WTC11 (cell line): ENCODE measurements at regions not wholly inside any gene's neighbourhood (a gene's known extent, or its start where the extent isn't known, plus 50 kb on each side); places are given as distances from the start of the nearest gene placed in this dataset.

Source experiments
- ATAC-seq: fragments of 200-7000 bp; cut with Tn5 transposase; 2 replicates; pipeline ENCODE4 v1.10.0; 2021; ENCODE audit warnings: mild to moderate bottlenecking, moderate library complexity
- CTCF ChIA-PET: fragments of 300-600 bp; sonication (Branson Sonifier 250); formaldehyde crosslinking; loops from one replicate; lab custom pipeline; 2021; ENCODE audit warnings: antibody characterized with exemption; lab: Charles Lee
- POLR2A ChIA-PET: fragments of 350-600 bp; sonication (Branson Sonifier 250); formaldehyde crosslinking; loops from one replicate; lab custom pipeline; 2021; ENCODE audit warnings: antibody characterized with exemption; lab: Charles Lee
- DNase-seq: peaks from one replicate; pipeline ENCODE4 v3.0.0; 2021; ENCODE audit warnings: low spot score
- H3K27ac Mint-ChIP-seq: 2 replicates; pipeline ENCODE4 v1.8.0; 2021; ENCODE audit warnings: mixed read lengths
- H3K27me3 Mint-ChIP-seq: 2 replicates; pipeline ENCODE4 v1.8.0; 2021; ENCODE audit warnings: low read depth, mild to moderate bottlenecking, moderate library complexity, mixed read lengths
- H3K36me3 Mint-ChIP-seq: 2 replicates; pipeline ENCODE4 v1.8.0; 2021; ENCODE audit warnings: mixed read lengths
- H3K4me1 Mint-ChIP-seq: 2 replicates; pipeline ENCODE4 v1.8.0; 2022; ENCODE audit warnings: mixed read lengths
- H3K4me3 Mint-ChIP-seq: 2 replicates; pipeline ENCODE4 v1.8.0; 2021; ENCODE audit warnings: mild to moderate bottlenecking, moderate library complexity, mixed read lengths
- H3K9me3 Mint-ChIP-seq: 2 replicates; pipeline ENCODE4 v1.8.0; 2021; ENCODE audit warnings: mixed read lengths
- ATF1 ChIP-seq: sonication (generic); formaldehyde crosslinking; IDR thresholded peaks from 2 replicates; pipeline ENCODE4 v1.8.1; 2023; ENCODE audit warnings: mild to moderate bottlenecking, moderate library complexity, missing genetic modification reagents
- ELF4 ChIP-seq: sonication (generic); formaldehyde crosslinking; IDR thresholded peaks from 2 replicates; pipeline ENCODE4 v1.8.1; 2022; ENCODE audit warnings: low read depth, mild to moderate bottlenecking, moderate library complexity, missing genetic modification reagents
- ESRRA ChIP-seq: sonication (generic); formaldehyde crosslinking; IDR thresholded peaks from 2 replicates; pipeline ENCODE4 v1.8.1; 2022; ENCODE audit warnings: mild to moderate bottlenecking, missing genetic modification reagents, borderline replicate concordance
- GABPB1 ChIP-seq: sonication (generic); formaldehyde crosslinking; IDR thresholded peaks from 2 replicates; pipeline ENCODE4 v1.8.1; 2023; ENCODE audit warnings: mild to moderate bottlenecking, missing genetic modification reagents
- HMGA2 ChIP-seq: fragments of 250-450 bp; sonication (Bioruptor Pico); IDR thresholded peaks from 2 replicates; pipeline ENCODE4 v1.4.0; 2021; ENCODE audit warnings: mild to moderate bottlenecking, moderate library complexity
- JAZF1 ChIP-seq: fragments of 250-450 bp; sonication (Bioruptor Pico); IDR thresholded peaks from 2 replicates; pipeline ENCODE4 v1.9.0; 2021; ENCODE audit warnings: moderate library complexity, mild to moderate bottlenecking, inconsistent platforms
- JUN ChIP-seq: sonication (generic); formaldehyde crosslinking; IDR thresholded peaks from 2 replicates; pipeline ENCODE4 v1.8.0; 2023; ENCODE audit warnings: mild to moderate bottlenecking, missing genetic modification reagents
- MYBL2 ChIP-seq: sonication (generic); formaldehyde crosslinking; IDR thresholded peaks from 2 replicates; pipeline ENCODE4 v1.8.1; 2023; ENCODE audit warnings: mild to moderate bottlenecking, moderate library complexity, missing genetic modification reagents
- NR1H2 ChIP-seq: sonication (generic); formaldehyde crosslinking; IDR thresholded peaks from 2 replicates; pipeline ENCODE4 v1.9.0; 2021; ENCODE audit warnings: mild to moderate bottlenecking, moderate library complexity, missing genetic modification reagents
- NR2C2 ChIP-seq: sonication (generic); formaldehyde crosslinking; IDR thresholded peaks from 2 replicates; pipeline ENCODE4 v1.8.0; 2022; ENCODE audit warnings: mild to moderate bottlenecking, missing genetic modification reagents
- RELA ChIP-seq: sonication (generic); formaldehyde crosslinking; IDR thresholded peaks from 2 replicates; pipeline ENCODE4 v1.8.1; 2022; ENCODE audit warnings: missing genetic modification reagents, mild to moderate bottlenecking, borderline replicate concordance
- TEAD1 ChIP-seq: sonication (generic); formaldehyde crosslinking; IDR thresholded peaks from 2 replicates; pipeline ENCODE4 v1.8.0; 2022; ENCODE audit warnings: mild to moderate bottlenecking, missing genetic modification reagents
- ZNF219 ChIP-seq: sonication (generic); formaldehyde crosslinking; IDR thresholded peaks from 2 replicates; pipeline ENCODE4 v1.8.0; 2023; ENCODE audit warnings: missing genetic modification reagents, mild to moderate bottlenecking, borderline replicate concordance
- ZNF263 ChIP-seq: sonication (generic); formaldehyde crosslinking; IDR thresholded peaks from 2 replicates; pipeline ENCODE4 v1.8.1; 2022; ENCODE audit warnings: low read depth, mild to moderate bottlenecking, moderate library complexity, missing genetic modification reagents
- ZNF396 ChIP-seq: fragments of 250-450 bp; sonication (Bioruptor Pico); IDR thresholded peaks from 2 replicates; pipeline ENCODE4 v1.8.0; 2021; ENCODE audit warnings: mild to moderate bottlenecking, moderate library complexity, borderline replicate concordance
- ZNF671 ChIP-seq: fragments of 250-450 bp; sonication (Bioruptor Pico); IDR thresholded peaks from 2 replicates; pipeline ENCODE4 v1.8.0; 2021; ENCODE audit warnings: mild to moderate bottlenecking
- TF ChIP-seq, protein P1 (sequence below): sonication (generic); formaldehyde crosslinking; IDR thresholded peaks from 2 replicates; pipeline ENCODE4 v1.8.1; 2023; ENCODE audit warnings: mild to moderate bottlenecking, missing genetic modification reagents
- TF ChIP-seq, protein P2 (sequence below): sonication (generic); formaldehyde crosslinking; IDR thresholded peaks from 2 replicates; pipeline ENCODE4 v1.8.1; 2022; ENCODE audit warnings: mild to moderate bottlenecking, missing genetic modification reagents, moderate library complexity, borderline replicate concordance
- TF ChIP-seq, protein P3 (sequence below): sonication (generic); formaldehyde crosslinking; IDR thresholded peaks from 2 replicates; pipeline ENCODE4 v1.8.1; 2022; ENCODE audit warnings: mild to moderate bottlenecking, moderate library complexity, missing genetic modification reagents
- TF ChIP-seq, protein P4 (sequence below): fragments of 250-450 bp; sonication (Bioruptor Pico); IDR thresholded peaks from 2 replicates; pipeline ENCODE4 v1.9.0; 2021; ENCODE audit warnings: mild to moderate bottlenecking
- TF ChIP-seq, protein P5 (sequence below): sonication (generic); formaldehyde crosslinking; conservative IDR thresholded peaks from 2 replicates; pipeline ENCODE4 v1.8.1; 2022; ENCODE audit warnings: mild to moderate bottlenecking, missing genetic modification reagents
- TF ChIP-seq, protein P6 (sequence below): sonication (generic); formaldehyde crosslinking; IDR thresholded peaks from 2 replicates; pipeline ENCODE4 v1.8.1; 2023; ENCODE audit warnings: mild to moderate bottlenecking, missing genetic modification reagents
- TF ChIP-seq, protein P7 (sequence below): sonication (generic); formaldehyde crosslinking; IDR thresholded peaks from 2 replicates; pipeline ENCODE4 v1.8.0; 2023; ENCODE audit warnings: missing genetic modification reagents
- TF ChIP-seq, protein P8 (sequence below): fragments of 250-450 bp; sonication (Bioruptor Pico); IDR thresholded peaks from 2 replicates; pipeline ENCODE4 v1.8.0; 2021; ENCODE audit warnings: mild to moderate bottlenecking

DNA sequence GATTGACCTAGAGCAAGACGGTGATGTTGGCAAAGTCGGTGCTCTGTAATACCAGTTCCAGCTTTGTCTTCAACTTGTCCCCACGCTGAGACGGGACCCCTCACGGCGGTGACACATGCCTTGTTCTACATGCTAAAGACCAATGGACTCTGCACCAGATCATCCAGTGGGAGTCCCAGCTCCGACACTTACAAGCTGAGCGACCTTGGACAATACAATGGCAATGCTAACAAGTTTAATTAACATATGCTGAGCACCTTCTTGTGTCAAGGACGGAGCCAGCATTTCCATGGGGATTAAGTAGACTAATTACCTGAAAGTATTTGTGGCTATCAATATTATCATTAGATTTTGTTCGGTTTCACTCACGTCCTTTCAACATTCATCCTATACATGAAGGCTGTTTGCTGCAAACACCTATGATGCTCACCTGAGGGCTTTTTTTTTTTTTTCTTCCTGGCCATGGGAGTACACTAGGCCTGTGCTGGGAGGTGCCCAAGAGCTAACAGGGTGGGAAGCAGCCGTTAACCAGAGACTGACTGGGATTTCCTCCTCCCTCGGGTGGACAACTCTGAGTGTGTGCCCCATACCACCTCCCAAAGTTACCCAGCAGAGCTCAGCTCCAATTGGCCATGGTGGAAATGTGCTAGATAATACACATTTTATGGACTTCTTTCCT lies 308.6 kb upstream of the ZFHX3 start:
- Mint-ChIP-seq H3K36me3 (no peaks in the 10 kb centered on the region), H3K4me3 (no peak overlapping the region), H3K4me1 (peaks cover 41% of the 10 kb centered on the region), H3K27me3 (peaks cover 13% of the 10 kb centered on the region), H3K9me3 (no peaks in the 10 kb centered on the region), H3K27ac (no peak overlapping the region)
- no peak for DNase-seq
- ChIA-PET POLR2A (interaction anchor here (0.6 kb wide), 1 partner anchor 144 kb away, joined by 3 read pairs; no protein-coding TSS in a partner anchor), CTCF (interaction anchor here (0.6 kb wide), 1 partner anchor 17 kb away, joined by 3 read pairs; no protein-coding TSS in a partner anchor)
- peak; percentile 79 for ATAC-seq
- TF ChIP-seq ZNF219 (CRISPR knock-in tag) (no peak), JUN (CRISPR knock-in tag) (no peak), ZNF263 (CRISPR knock-in tag) (no peak), TEAD1 (CRISPR knock-in tag) (no peak), ATF1 (no peak), ZNF396 (CRISPR knock-in tag) (no peak), JAZF1 (CRISPR knock-in tag) (no peak), HMGA2 (CRISPR knock-in tag) (no peak), NR2C2 (CRISPR knock-in tag) (no peak)
- TF ChIP-seq, protein P1, sequence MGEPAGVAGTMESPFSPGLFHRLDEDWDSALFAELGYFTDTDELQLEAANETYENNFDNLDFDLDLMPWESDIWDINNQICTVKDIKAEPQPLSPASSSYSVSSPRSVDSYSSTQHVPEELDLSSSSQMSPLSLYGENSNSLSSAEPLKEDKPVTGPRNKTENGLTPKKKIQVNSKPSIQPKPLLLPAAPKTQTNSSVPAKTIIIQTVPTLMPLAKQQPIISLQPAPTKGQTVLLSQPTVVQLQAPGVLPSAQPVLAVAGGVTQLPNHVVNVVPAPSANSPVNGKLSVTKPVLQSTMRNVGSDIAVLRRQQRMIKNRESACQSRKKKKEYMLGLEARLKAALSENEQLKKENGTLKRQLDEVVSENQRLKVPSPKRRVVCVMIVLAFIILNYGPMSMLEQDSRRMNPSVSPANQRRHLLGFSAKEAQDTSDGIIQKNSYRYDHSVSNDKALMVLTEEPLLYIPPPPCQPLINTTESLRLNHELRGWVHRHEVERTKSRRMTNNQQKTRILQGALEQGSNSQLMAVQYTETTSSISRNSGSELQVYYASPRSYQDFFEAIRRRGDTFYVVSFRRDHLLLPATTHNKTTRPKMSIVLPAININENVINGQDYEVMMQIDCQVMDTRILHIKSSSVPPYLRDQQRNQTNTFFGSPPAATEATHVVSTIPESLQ (CRISPR knock-in tag) = no peak
- TF ChIP-seq, protein P2, sequence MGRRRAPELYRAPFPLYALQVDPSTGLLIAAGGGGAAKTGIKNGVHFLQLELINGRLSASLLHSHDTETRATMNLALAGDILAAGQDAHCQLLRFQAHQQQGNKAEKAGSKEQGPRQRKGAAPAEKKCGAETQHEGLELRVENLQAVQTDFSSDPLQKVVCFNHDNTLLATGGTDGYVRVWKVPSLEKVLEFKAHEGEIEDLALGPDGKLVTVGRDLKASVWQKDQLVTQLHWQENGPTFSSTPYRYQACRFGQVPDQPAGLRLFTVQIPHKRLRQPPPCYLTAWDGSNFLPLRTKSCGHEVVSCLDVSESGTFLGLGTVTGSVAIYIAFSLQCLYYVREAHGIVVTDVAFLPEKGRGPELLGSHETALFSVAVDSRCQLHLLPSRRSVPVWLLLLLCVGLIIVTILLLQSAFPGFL (CRISPR knock-in tag) = no peak
- TF ChIP-seq, protein P3, sequence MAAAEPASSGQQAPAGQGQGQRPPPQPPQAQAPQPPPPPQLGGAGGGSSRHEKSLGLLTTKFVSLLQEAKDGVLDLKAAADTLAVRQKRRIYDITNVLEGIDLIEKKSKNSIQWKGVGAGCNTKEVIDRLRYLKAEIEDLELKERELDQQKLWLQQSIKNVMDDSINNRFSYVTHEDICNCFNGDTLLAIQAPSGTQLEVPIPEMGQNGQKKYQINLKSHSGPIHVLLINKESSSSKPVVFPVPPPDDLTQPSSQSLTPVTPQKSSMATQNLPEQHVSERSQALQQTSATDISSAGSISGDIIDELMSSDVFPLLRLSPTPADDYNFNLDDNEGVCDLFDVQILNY = no peak
- TF ChIP-seq, protein P4, sequence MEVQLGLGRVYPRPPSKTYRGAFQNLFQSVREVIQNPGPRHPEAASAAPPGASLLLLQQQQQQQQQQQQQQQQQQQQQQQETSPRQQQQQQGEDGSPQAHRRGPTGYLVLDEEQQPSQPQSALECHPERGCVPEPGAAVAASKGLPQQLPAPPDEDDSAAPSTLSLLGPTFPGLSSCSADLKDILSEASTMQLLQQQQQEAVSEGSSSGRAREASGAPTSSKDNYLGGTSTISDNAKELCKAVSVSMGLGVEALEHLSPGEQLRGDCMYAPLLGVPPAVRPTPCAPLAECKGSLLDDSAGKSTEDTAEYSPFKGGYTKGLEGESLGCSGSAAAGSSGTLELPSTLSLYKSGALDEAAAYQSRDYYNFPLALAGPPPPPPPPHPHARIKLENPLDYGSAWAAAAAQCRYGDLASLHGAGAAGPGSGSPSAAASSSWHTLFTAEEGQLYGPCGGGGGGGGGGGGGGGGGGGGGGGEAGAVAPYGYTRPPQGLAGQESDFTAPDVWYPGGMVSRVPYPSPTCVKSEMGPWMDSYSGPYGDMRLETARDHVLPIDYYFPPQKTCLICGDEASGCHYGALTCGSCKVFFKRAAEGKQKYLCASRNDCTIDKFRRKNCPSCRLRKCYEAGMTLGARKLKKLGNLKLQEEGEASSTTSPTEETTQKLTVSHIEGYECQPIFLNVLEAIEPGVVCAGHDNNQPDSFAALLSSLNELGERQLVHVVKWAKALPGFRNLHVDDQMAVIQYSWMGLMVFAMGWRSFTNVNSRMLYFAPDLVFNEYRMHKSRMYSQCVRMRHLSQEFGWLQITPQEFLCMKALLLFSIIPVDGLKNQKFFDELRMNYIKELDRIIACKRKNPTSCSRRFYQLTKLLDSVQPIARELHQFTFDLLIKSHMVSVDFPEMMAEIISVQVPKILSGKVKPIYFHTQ = no peak
- TF ChIP-seq, protein P5, sequence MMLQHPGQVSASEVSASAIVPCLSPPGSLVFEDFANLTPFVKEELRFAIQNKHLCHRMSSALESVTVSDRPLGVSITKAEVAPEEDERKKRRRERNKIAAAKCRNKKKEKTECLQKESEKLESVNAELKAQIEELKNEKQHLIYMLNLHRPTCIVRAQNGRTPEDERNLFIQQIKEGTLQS (CRISPR knock-in tag) = no peak

DNA sequence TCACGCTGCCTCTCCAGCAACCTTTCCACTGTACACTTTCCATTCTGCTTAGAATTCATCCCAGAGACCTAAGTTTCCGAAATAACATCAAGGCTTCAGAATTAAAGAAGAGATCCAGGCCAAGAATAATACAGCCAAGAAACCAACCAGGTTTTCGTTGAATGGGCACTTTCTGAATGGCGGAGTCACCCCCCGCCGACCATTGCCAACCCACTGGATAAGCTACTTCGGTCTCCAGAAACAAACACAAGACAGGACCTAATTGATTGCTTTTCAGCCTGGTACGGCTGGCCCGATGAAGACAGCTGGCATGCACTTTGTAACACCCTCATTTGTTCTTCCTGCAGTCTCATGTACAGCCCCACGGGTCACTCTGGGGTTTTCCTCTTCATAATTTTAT lies 308.1 kb upstream of the ZFHX3 start:
- Mint-ChIP-seq H3K4me1 (peaks cover 42% of the 10 kb centered on the region), H3K9me3 (no peaks in the 10 kb centered on the region), H3K27me3 (peaks cover 13% of the 10 kb centered on the region), H3K36me3 (no peaks in the 10 kb centered on the region), H3K4me3 (no peak overlapping the region), H3K27ac (peak overlapping the region; percentile 5; the same call in 1 of the 2 replicates)
- POLR2A ChIA-PET = interaction anchor here (0.6 kb wide), 1 partner anchor 143 kb away, joined by 3 read pairs; no protein-coding TSS in a partner anchor
- CTCF ChIA-PET = no interaction called here
- DNase-seq (no peak), ATAC-seq (no peak)
- TF ChIP-seq MYBL2 (CRISPR knock-in tag) = no peak
- TF ChIP-seq, protein P6, sequence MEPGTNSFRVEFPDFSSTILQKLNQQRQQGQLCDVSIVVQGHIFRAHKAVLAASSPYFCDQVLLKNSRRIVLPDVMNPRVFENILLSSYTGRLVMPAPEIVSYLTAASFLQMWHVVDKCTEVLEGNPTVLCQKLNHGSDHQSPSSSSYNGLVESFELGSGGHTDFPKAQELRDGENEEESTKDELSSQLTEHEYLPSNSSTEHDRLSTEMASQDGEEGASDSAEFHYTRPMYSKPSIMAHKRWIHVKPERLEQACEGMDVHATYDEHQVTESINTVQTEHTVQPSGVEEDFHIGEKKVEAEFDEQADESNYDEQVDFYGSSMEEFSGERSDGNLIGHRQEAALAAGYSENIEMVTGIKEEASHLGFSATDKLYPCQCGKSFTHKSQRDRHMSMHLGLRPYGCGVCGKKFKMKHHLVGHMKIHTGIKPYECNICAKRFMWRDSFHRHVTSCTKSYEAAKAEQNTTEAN = no peak
- TF ChIP-seq NR1H2 (CRISPR knock-in tag) = no peak
- TF ChIP-seq, protein P7, sequence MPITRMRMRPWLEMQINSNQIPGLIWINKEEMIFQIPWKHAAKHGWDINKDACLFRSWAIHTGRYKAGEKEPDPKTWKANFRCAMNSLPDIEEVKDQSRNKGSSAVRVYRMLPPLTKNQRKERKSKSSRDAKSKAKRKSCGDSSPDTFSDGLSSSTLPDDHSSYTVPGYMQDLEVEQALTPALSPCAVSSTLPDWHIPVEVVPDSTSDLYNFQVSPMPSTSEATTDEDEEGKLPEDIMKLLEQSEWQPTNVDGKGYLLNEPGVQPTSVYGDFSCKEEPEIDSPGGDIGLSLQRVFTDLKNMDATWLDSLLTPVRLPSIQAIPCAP (CRISPR knock-in tag) = no peak
- TF ChIP-seq ESRRA (CRISPR knock-in tag) = no peak
- TF ChIP-seq RELA (CRISPR knock-in tag) = no peak
- TF ChIP-seq, protein P8, sequence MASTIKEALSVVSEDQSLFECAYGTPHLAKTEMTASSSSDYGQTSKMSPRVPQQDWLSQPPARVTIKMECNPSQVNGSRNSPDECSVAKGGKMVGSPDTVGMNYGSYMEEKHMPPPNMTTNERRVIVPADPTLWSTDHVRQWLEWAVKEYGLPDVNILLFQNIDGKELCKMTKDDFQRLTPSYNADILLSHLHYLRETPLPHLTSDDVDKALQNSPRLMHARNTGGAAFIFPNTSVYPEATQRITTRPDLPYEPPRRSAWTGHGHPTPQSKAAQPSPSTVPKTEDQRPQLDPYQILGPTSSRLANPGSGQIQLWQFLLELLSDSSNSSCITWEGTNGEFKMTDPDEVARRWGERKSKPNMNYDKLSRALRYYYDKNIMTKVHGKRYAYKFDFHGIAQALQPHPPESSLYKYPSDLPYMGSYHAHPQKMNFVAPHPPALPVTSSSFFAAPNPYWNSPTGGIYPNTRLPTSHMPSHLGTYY (CRISPR knock-in tag) = no peak
- TF ChIP-seq GABPB1 (CRISPR knock-in tag) = no peak
- TF ChIP-seq ELF4 = no peak
- no peak for TF ChIP-seq ZNF671 (CRISPR knock-in tag)
- TF ChIP-seq ZNF263 (CRISPR knock-in tag) = no peak
- TF ChIP-seq ZNF396 (CRISPR knock-in tag) = no peak
- TF ChIP-seq, protein P5 (CRISPR knock-in tag) = no peak
